RWPE1 (cell line): ENCODE measurements at regions not wholly inside any gene's neighbourhood (a gene's known extent, or its start where the extent isn't known, plus 50 kb on each side); places are given as distances from the start of the nearest gene placed in this dataset.

ENCODE experiments used
- CTCF ChIA-PET: fragments of 350-600 bp; sonication (Branson Sonifier 250); formaldehyde crosslinking; extraction: SDS; loops from one replicate; lab custom pipeline; 2021; lab: Yijun Ruan, JAX
- POLR2A ChIA-PET: fragments of 400-600 bp; formaldehyde crosslinking; extraction: SDS; loops from one replicate; lab custom pipeline; 2020; ENCODE audit warnings: antibody characterized with exemption; ENCODE audit not compliant: low non-redundant PET; lab: Yijun Ruan, JAX
- DNase-seq: peaks from one replicate; pipeline ENCODE4 v3.0.0; 2012; ENCODE audit warnings: low spot score
- H3K27ac ChIP-seq: fragments of 450-650 bp; 2 replicates; pipeline ENCODE4 v1.5.1; 2017
- TF ChIP-seq, protein P1 (sequence below): fragments of 450-650 bp; conservative IDR thresholded peaks from 2 replicates; pipeline ENCODE4 v1.5.1; 2017; ENCODE audit warnings: low read depth, mild to moderate bottlenecking

DNA sequence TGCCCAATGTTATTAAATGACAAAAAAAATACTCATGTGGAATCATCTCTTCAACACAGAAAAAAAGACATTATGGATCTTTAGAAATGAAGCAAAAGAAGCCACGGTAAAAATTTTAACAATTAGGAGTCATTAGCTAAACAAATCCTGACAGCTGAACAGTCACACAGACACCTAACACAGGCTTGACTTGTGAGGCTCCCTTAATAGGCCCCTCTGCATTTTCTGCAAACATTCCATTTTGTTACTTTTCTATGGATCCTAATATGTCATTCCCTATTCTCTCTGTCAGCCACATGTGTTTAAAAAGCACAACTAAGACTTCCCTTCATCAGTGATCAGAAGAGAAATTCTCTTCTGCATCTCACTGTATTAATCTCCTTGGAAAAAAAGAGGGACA is 1331.5 kb downstream of the CDH8 start:
- DNase-seq: no peak
- POLR2A ChIA-PET: no interaction called here
- CTCF ChIA-PET: no interaction called here

DNA sequence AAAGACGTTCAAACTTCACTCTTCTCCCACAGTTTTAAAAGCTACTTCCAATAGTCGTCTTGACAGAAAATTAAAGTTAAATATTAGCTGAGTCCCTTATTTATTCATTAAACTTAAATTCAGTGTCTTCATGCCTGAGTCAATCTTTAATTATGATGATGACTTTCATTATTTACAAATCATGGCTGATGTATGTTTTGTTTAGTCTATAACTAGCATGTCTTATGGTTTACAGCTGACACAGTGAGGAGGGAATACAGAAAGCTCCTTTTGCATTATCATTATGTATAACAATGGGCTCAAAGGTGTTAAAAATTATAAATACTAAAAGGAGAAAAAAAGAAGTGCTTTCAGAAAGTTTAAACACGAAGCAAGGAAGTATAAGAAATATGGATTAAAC is 1333.1 kb downstream of the CDH8 start:
- POLR2A ChIA-PET: no interaction called here
- no peak overlapping the region for H3K27ac ChIP-seq
- no peak for DNase-seq
- TF ChIP-seq, protein P1, sequence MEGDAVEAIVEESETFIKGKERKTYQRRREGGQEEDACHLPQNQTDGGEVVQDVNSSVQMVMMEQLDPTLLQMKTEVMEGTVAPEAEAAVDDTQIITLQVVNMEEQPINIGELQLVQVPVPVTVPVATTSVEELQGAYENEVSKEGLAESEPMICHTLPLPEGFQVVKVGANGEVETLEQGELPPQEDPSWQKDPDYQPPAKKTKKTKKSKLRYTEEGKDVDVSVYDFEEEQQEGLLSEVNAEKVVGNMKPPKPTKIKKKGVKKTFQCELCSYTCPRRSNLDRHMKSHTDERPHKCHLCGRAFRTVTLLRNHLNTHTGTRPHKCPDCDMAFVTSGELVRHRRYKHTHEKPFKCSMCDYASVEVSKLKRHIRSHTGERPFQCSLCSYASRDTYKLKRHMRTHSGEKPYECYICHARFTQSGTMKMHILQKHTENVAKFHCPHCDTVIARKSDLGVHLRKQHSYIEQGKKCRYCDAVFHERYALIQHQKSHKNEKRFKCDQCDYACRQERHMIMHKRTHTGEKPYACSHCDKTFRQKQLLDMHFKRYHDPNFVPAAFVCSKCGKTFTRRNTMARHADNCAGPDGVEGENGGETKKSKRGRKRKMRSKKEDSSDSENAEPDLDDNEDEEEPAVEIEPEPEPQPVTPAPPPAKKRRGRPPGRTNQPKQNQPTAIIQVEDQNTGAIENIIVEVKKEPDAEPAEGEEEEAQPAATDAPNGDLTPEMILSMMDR: no peak
- CTCF ChIA-PET: no interaction called here

More for the DNA sequence above, 1331.5 kb downstream of the CDH8 start:
- TF ChIP-seq, protein P1: no peak
- no peak overlapping the region for H3K27ac ChIP-seq

DNA sequence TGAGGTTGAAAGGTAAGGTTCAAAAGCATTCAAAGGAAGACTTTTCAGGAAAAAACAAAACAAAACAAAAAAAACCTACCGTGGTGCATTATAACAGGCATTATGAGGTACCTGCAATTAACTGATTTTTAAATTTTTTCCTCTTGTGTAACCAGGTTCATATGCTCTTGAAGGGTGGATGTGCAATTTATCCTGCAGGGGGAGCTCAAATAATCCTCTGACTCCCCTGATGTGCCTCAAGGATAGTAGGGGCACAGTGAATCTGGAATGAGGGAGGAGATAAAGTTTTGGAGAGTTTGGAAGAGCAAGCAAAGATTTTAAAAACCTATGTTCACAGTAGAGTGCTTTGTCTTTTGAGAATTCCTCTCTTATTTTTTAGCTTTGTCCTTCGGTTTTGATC is 1349.4 kb downstream of the CDH8 start:
- no peak for DNase-seq
- CTCF ChIA-PET: no interaction called here
- TF ChIP-seq, protein P1: no peak
- H3K27ac ChIP-seq: no peak overlapping the region
- POLR2A ChIA-PET: no interaction called here

DNA sequence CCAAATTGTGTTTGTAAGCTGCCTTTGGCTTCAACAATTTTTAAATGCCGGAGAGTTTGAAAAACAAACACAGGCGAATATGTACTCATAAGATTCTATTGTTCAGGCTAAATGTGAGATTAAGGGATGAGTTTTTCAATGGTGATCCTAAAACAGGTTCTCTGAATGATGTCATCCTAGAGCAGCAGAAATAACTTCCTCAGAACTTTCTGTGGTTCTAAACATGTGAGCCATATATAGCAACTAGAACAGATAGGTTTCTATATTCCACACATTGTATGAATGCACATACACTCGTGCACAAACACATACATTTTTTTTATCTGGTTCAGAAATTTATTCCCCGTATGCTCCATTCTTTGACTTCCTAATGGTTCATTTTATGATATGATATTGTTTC is 1352.2 kb downstream of the CDH8 start:
- CTCF ChIA-PET: no interaction called here
- POLR2A ChIA-PET: no interaction called here
- no peak for DNase-seq
- no peak overlapping the region for H3K27ac ChIP-seq
- TF ChIP-seq, protein P1: no peak

DNA sequence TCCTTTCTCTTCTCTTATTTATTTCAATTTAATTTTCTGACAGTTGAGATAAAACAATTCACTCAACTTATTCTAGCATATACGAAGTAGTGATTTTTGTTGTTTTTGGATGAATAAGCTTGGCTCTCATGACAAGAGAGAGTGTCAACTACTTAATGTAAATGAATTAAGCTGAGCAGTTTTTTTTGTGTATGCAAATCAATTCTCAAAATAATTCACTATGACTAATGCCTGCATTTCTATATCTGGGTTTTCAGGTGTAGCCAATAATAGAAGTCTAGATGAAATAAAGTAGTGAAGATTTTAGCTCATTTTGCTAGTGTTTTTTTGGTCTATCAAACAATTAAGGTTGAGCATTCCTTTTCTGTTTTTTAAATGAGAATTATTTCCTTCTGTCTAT is 1354.0 kb downstream of the CDH8 start:
- no peak overlapping the region for H3K27ac ChIP-seq
- no peak for DNase-seq
- POLR2A ChIA-PET: no interaction called here
- TF ChIP-seq, protein P1: no peak
- CTCF ChIA-PET: interaction anchor here (0.5 kb wide), 1 partner anchor 31 kb away, joined by 4 read pairs; no protein-coding TSS in a partner anchor

DNA sequence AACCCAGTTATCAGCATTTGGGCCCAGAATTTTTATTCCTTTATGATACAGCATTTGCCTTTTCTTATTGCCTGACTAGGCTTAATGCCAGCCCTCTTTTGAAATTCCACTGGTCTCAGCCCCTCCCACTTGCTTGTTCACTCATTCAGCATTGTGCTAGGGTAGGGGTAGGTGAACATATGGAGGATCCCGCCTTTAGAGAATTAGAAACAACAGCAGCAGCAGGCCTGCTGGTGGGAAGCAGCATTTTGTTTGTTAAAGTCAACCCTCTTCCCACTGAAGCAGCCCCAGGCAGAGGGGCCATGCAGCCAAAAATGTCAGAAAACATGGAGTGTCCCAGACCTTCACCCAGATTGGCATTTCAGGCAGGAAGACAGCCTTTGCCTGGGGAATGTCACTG is 1355.2 kb downstream of the CDH8 start:
- ChIA-PET CTCF (no interaction called here), POLR2A (no interaction called here)
- TF ChIP-seq, protein P1: no peak
- no peak for DNase-seq
- no peak overlapping the region for H3K27ac ChIP-seq

DNA sequence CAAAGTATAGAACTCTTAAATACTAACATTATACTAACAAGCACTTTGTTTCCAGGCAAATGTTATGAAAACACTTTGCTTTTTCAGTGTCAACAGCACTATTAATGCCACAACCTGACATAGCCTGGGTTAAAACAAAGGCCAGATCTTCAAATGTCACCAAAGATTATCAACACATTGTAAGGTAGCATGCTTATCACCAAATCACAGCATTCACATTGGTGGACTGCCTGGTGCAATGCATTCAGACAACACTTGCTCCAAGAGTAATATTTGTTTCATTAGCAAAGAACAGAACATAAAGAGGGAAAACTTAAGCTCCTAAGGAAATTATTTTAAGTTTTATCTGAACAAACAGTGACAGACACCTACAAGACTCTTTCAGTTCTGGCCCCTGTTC is 1361.2 kb downstream of the CDH8 start:
- CTCF ChIA-PET: no interaction called here
- POLR2A ChIA-PET: no interaction called here
- no peak overlapping the region for H3K27ac ChIP-seq
- no peak for DNase-seq
- TF ChIP-seq, protein P1: no peak
